Superior temporal gyrus (tissue), 1 donor: ENCODE measurements at regions not wholly inside any gene's neighbourhood (a gene's known extent, or its start where the extent isn't known, plus 50 kb on each side); places are given as distances from the start of the nearest gene placed in this dataset.
"Not testable (repeated sequence)": the region's sequence is repeated elsewhere in the genome, so short reads cannot be mapped to it uniquely, and the experiment has no call there.

Experiments used
- DNase-seq: peaks from one replicate; pipeline ENCODE4 v3.0.0-alpha.2; 2016; ENCODE audit errors: extremely low spot score

DNA sequence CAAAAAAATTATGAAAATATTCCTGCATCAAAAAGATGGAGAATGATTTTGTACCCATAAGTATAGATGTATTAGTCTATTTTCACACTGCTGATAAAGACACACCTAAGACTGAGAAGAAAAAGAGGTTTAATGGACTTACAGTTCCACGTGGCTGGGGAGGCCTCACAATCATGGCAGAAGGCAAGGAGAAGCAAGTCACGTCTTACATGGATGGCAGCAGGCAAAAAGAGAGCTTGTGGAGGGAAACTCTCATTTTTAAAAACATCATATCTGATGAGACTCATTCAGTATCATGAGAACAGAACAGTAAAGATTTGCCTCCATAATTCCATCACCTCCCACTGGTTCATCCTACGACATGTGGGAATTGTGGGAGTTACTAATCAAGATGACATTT is 979.8 kb downstream of the TDRD15 start:
- not testable (repeated sequence) for DNase-seq

DNA sequence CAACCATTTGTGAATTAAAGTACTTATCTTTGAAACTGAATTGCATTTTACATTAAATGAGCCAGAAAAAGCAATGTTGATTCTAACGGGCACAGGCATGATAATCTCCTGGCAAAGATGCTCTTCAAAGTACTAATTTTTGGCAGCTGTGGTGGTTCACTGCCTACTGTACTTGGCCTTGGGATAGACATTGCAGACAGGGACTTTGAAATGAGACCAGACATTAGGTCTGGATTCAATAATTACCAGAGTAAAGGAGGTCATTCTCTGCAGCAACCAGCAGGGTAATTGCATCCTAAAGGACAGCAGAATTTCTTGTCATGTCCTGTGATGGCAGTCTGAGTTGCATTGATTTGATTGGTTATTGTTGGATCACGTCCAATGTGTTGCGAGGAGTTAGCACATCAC is 986.5 kb downstream of the TDRD15 start:
- no peak for DNase-seq

DNA sequence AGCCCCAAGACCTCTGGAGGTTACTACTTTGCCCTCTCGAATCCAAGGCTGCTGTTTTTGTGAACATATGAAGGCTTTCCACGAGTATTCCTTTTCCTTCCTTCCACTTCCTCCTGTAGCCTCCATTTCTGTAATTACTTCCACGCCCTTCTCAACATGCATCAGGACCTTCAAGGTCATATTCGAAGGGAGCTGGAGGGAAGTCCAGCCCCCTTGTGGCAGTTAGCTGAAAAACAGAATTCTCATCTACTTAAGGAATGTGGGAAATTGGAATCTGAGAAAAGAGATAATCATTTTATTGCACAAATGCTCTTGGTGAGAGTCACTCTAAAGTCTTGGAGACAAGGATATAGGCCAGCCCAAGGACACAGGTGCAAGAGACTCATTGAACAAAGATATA is 1000.2 kb downstream of the TDRD15 start:
- no peak for DNase-seq

DNA sequence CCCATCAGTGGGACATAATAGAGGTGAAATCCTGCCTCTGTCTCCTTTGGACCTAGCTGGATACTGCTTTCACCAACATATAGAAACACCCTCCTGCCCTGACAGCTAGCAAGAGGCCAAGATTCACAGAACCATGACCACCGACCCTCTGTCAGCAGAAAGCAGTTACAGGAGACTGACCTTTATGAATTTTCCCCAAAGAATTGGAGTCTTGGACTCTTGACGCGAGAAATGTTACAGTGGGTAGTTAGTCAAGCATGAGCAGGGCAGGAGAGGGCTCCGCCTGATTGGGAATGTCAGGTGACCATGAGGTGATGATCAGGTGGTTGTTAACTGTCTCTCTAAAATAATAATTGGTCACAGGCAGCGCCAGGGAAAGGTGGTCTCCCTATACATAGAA is 1002.3 kb downstream of the TDRD15 start:
- no peak for DNase-seq

DNA sequence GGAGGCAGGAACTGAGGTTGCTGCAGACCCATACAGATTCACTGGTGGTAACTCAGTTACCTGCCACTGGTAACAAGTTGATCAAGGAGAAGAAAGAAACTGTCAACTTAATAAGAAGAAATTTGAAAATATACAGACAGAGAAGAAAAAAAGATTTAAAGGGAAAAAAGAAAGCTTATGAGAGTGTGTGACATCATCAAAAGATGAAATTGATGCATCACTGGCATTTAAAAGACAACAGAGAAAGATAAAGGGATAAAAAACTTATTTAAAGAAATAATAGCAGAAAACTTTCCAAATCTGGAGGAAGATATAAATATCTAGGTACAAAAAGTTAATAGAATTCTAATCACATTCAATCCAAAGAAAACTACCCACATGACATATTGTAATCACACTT is 1003.2 kb downstream of the TDRD15 start:
- no peak for DNase-seq

DNA sequence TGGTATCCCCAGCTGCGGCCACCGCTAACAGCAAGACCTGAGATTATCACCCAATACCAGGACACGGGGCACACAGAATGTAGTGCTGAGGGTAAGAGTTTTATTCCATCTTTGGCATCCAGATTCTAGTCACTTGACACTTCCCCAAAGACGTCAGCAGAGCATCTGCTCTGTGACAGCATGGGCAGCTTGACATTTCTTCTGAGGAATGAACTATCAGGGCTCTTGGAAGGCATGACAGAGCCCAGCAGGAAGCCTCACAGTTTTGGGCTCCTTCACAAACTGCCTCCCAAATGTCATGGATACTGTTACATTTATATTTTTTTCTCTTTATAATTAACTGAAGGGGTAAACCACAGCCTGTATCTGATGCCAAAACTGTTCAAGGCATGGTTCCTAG is 1010.7 kb downstream of the TDRD15 start:
- DNase-seq, result no peak

DNA sequence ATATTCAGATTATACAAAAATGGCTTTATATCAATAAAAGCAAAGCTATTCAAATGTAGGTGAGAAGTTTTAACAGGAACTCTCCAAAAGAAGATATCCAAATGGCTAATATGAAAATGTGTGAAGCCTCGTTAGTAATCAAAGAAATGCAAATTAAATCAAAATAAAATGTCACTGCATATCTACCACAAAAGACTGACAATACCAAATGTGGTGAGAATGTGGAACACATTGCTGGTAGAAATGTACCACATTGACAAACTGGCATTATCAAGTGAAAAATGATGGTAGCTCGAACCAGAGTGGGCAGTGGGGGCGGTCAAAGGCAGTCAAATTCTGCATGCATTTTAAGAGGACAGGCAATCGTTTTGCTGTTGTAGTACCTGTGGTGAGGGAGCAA is 1012.7 kb downstream of the TDRD15 start:
- no peak for DNase-seq

DNA sequence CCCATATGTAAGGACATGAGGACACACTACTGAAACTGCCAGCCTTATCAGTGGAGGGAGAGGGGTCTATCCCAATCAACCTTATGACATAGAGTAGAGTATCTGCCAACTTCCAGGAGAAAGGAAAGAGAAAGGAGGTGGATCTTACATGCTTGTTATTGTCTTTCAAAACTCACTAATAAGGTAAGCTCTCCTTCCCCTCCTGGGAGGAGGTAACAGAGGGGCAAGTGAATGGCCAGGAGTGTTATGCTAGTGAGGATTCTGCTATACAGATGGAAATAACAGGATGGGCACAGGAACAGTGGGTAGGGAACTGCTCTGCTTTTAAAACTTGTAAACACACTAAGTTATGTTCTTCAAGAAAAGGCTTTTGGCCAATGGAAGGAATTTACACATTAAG is 1020.1 kb downstream of the TDRD15 start:
- no peak for DNase-seq

DNA sequence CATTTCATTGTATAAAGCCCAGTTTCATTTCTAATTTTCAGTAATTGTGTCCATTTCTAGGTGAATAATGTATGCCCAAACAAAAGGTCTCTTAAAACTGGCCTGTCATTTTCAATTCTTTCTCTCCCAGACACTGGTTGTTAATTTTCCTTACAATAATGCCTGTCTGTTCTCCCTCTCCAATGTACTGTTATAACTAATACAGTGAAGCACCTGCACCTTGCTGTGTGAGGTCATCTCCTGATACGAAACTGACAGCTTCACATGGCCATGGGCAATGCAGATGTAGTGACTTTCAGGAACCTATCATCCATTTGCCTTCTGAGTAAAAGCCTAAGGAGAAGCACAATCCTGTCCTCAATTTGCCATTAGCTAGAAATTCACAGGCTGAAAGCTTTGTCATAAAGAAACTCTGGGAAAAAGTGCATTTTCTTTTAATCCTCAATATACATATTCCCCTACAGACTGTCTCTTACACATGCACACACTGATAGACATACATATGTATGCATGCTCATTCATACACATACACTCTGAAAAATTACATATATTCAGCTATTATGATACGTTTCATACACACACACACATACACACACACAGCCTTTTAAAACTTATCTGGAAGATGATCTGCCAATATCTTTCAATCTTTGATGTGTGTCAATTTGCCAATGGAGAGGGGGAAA is 1030.3 kb downstream of the TDRD15 start:
- DNase-seq, result no peak

DNA sequence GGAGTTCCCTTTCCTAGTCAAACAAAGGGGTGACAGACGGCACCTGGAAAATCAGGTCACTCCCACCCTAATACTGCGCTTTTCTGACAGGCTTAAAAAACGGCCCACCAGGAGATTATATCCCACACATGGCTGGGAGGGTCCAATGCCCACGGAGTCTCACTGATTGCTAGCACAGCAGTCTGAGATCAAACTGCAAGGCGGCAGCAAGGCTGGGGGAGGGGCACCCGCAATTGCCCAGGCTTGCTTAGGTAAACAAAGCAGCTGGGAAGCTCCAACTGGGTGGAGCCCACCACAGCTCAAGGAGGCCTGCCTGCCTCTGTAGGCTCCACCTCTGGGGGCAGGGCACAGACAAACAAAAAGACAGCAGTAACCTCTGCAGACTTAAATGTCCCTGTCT is 1032.9 kb downstream of the TDRD15 start:
- not testable (repeated sequence) for DNase-seq

DNA sequence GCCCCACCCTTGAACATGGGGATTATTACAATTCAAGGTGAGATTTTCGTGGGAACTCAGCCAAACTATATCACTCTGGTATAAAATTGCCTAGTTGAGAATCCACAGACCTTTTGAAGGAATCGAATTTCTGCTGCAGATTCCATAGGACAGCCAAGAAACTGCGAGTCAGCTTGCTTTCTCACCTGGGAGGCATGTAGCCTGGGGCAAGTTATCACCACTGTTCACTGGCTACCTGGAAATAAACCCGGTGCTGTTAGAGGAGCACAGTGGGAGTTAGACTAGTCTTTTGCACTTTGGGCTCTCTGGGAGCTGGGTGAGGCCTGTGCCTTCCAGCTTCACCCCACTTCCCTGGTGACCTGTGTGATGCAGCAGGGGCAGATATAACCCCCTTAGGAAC is 1043.5 kb downstream of the TDRD15 start:
- no peak for DNase-seq

DNA sequence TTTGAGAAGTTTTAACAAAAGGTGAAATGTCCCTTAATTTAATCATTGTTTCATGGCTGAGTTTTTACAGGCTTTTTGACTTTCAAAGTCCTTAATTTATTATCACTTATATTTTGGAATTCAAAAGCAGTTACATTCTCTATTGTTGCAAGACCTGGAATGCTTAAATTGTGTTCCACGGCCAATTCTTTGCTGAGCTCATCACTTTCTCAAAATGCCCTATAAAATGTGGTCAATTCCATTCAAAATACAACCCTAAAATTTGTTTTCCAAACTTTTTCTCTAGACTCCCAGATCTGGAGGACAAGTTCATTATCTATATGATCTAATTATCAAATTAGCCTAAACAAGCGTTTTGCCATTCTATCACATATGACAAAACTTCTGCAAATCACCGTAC is 1051.2 kb downstream of the TDRD15 start:
- DNase-seq, result no peak

DNA sequence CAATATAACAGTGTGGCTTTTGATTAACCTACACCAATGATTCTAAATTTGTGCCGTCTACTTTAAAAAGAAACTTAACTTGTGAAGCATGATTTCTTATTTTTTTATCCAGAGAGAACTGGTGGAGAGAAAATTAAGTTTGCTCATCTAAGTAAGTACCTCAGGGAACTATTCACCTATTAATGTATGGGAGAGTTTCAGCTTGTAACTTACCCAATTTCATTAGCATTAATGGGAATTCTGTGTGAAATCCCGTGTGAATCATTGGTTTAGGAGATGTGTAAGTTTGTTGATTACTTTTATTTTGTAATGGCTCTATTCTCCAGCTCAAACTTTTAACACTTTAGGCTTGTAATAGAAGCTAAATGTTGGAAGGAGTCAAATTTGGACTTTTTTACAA is 1061.5 kb downstream of the TDRD15 start:
- DNase-seq, result no peak

DNA sequence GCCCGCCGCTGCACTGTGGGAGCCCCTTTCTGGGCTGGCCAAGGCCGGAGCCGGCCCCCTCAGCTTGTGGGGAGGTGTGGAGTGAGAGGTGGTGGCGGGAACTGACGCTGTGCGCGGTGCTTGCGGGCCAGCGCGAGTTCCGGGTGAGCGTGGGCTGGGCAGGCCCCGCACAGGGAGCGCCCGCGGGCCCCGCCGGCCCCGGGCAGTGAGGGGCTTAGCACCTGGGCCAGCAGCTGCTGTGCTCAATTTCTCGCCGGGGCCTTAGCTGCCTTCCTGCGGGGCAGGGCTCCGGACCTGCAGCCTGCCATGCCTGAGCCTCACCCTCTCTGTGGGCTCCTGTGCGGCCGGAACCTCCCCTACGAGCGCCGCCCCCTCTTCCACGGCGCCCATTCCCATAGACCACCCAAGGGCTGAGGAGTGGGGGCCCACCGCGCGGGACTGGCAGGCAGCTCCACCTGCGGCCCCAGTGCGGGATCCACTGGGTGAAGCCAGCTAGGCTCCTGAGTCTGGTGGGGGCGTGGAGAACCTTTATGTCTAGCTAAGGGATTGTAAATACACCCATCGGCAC is 1062.6 kb downstream of the TDRD15 start:
- not testable (repeated sequence) for DNase-seq

DNA sequence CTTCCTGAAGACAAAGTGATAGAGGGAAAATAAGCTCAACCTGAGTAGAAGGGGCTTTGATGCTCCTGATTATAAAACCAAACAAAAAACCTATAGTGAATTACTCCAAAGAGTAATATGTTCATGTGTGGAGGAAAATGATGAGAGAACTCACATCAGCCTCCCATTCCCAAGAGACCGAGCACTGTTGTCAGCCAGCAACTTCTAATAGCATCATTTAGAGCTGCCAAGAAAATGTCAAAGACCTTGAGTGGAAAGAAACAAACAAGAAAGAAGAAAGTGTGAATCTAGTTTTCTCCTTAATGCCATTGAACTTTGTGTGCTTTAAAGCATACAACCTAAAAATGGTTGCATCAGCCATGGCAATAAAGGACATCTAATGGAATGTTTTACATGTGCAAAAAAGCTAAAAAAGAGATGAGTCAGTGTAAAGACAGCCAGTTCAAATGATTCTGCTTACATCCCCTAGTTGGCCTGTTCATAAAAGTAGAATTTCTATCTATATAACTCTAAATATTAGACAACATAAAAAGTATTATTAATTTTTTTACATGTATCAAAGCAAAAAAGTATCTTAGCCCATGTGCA is 1066.2 kb downstream of the TDRD15 start:
- no peak for DNase-seq

DNA sequence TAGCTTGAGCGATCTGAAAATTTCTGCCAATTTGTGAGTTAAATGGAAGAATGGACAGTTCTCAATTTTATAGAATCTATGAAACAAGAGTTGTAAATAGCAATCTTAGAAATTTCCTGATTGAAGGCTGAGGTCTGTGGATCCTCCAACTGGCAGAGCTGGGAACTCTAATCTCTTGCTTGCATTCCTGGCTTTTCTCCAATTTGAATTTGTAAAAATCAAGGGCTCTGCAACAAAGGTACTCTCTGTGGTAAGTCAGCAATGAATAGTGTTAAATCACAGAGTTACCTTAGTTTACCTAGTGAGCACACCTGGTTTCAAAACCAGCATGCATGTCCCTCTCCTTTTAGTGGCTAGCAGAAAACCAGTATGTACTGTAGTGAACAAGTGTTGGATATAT is 1070.5 kb downstream of the TDRD15 start:
- no peak for DNase-seq

DNA sequence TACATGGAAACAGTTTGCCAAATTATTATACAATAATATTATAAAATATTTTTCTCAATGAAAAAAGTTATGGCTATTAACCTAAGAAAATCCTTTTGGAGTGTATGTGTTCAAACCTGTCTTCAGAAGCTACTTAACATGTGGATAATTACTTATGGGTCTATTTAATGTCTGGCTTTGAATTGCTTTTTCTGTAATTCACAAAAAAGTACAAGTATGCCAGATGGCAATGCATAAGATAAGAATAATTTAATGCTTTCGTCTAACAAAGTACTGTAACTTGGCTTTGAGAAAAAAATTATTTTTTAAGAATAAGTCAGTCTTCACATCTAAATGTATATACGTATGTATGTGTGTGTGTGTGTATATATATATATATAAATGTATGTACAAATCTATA is 1073.0 kb downstream of the TDRD15 start:
- DNase-seq, result no peak

DNA sequence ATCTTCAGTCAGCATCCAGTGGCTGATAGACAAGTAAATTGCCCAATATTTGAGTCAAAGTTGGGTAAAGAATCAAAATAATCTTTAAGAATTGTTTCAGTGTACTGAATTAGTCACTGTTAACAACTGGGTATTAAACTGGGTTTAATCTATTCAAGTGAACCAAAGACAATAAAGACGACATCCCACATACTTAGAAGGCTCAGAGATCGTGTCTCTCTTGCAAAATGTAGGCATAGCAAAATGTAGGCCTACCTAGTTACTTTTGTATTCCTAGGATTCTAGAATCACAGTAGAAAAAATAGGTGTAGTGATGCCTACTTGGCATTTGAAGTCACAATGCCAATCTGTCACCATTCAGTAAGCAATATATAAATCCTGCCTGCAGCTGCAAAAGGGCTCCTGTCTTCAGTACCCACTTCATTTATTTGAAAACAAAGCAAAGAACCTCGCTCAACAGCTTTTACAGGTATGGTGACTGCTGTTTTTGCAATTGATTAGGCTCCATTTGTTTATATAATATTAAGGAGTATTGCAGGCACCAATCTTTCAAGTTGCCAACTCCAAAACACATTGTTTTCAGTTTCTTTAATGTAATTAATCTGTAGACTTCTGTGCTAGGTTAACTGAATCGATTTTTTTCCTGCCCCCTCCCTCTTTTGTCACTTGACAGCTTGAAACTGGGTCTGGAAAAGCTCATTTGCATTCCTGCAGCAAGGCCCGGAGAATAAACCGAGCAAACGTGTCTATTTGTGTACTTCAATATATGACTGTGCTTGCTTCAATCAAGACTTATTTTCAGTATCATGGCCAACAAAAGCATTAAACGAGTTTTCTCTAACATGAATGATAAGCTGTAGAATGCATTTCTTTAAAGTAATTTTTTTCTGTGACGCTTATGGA is 1074.9 kb downstream of the TDRD15 start:
- no peak for DNase-seq

DNA sequence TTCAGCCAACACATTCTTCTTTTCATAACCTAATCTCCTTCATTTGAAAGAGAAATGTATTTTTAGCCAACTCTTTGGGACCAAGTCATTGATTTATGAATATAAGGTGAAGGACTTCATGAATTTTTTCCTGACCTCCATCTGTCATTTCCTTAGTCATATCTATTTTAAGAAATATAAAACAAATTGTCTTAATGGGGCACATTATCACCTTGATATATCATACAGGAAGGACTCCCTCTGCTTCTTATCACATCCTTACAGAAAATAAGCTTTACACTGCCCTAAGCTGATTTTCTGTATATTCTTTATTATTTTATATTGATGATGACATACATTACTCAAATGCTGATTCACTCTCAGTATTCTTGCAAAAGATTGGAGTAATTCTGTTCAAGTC is 1076.2 kb downstream of the TDRD15 start:
- no peak for DNase-seq

DNA sequence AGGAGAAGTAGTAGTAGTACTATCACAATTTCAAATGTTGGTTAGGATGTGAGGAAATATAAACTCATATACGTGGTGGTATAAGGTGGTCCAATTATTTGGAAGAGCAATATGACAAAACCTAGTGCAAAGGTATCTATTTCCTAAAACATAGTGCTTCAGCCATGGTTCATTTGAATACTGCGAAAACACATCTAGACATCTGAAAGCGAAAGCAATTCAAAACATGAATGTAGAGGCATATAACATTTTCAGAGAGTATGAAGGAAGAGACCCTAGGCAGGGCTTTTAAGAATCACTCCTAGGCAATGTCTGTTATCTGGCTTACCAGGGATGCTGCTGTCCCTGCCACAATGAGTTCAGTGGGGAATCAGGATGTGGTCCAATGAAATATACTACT is 1085.8 kb downstream of the TDRD15 start:
- no peak for DNase-seq

DNA sequence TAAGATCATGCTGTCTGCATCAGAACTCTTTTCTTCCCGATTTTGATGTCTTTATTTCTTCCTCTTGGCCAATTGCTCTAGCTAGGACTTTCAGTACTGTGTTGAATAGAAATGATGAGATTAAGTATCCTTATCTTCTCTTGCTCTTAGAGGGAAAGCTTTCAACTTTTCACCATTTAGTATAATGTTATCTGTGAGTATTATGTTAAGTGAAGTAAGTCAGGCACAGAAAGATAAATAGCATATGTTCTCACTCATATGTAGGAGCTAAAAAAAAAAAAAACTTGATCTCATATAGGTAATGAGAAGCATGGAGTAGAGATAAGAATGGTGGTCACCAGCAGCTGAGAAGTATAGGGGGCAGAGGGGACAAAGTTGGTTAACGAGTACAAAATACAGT is 1089.5 kb downstream of the TDRD15 start:
- no peak for DNase-seq

DNA sequence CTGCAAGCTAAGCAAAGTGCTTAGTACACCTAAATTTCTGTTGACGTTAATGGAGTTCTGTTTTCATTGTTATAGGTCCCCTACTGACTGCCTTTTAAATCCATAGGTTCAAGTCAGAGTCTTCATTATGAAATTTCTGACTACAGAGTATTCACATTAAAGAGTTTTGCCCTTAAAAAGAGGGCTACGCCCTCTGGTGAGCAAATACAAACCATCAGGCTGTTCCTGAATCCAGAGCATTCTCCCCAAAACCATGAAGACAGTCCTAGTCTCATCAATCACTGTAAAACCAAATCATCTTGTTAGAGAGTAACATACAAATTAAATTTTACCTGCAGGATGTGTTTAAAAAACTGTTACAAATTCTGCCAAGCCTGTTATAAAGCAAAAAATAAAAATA is 1091.7 kb downstream of the TDRD15 start:
- DNase-seq, result no peak

DNA sequence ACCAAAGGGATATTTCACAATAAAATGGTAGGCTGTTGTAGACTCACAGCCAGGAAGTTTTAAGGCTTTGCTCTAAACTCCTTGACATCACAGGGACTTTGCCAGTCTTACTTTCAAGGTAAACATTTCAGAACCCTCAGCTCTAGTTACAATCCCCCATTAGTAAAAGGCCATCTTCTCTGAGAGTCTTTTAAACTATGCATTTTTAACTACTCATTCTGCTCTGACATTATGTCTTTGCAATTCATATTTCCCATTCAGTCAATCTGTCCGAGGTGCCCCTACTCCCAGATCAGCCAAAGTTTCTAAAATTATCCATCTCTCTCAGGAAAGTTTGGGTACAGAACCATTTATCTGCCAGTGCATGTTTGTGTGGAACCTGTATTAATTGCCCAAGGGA is 1094.1 kb downstream of the TDRD15 start:
- no peak for DNase-seq
